Neural cell (in vitro differentiated cells): ENCODE measurements at regions not wholly inside any gene's neighbourhood (a gene's known extent, or its start where the extent isn't known, plus 50 kb on each side); places are given as distances from the start of the nearest gene placed in this dataset.

Experiments used
- H2AFZ ChIP-seq: fragments of 200-600, 300-800 bp; sonication (generic), shearing (Covaris generic); 2 replicates; pipeline ENCODE4 v1.6.0; 2014; ENCODE audit warnings: low read depth, mild to moderate bottlenecking, antibody characterized with exemption, low read length, moderate library complexity
- H3F3A ChIP-seq: fragments of 200-600 bp; shearing (Covaris generic); 2 replicates; pipeline ENCODE4 v1.6.1; 2016; ENCODE audit warnings: mild to moderate bottlenecking, moderate library complexity, mixed read lengths, antibody characterized with exemption, low read length; ENCODE audit not compliant: insufficient read depth, poor library complexity, severe bottlenecking
- H3K27ac ChIP-seq: fragments of 200-600, 300-800 bp; sonication (generic), shearing (Covaris generic); 2 replicates; pipeline ENCODE4 v1.5.1; 2014; ENCODE audit warnings: mild to moderate bottlenecking, low read length, moderate library complexity
- H3K27me3 ChIP-seq: fragments of 300-800, 200-600 bp; sonication (generic), shearing (Covaris generic); 2 replicates; pipeline ENCODE4 v1.6.0; 2014; ENCODE audit warnings: mild to moderate bottlenecking, low read depth, low read length, moderate library complexity; ENCODE audit not compliant: insufficient read depth
- H3K36me3 ChIP-seq: fragments of 300-800, 200-600 bp; sonication (generic), shearing (Covaris generic); 2 replicates; pipeline ENCODE4 v1.5.1; 2014; ENCODE audit warnings: mild to moderate bottlenecking, antibody characterized with exemption, low read length, moderate library complexity; ENCODE audit not compliant: insufficient read depth
- H3K4me2 ChIP-seq: fragments of 300-800, 200-600 bp; sonication (generic), shearing (Covaris generic); 2 replicates; pipeline ENCODE4 v1.6.0; 2014; ENCODE audit warnings: mild to moderate bottlenecking, low read length
- H3K4me3 ChIP-seq: fragments of 300-800, 200-600 bp; sonication (generic), shearing (Covaris generic); 2 replicates; pipeline ENCODE4 v1.5.1; 2014; ENCODE audit warnings: mild to moderate bottlenecking, low read length, moderate library complexity
- H3K79me2 ChIP-seq: fragments of 200-600 bp; shearing (Covaris generic); replicated peaks from 2 replicates; pipeline ENCODE4 v1.6.0; 2014; ENCODE audit warnings: mild to moderate bottlenecking, low read length, moderate library complexity; ENCODE audit not compliant: insufficient read depth
- H3K9ac ChIP-seq: fragments of 300-800, 200-600 bp; sonication (generic), shearing (Covaris generic); 2 replicates; pipeline ENCODE4 v1.6.1; 2016; ENCODE audit warnings: mild to moderate bottlenecking, low read length, mixed read lengths
- H3K9me2 ChIP-seq: fragments of 200-600 bp; shearing (Covaris generic); 2 replicates; pipeline ENCODE4 v1.6.1; 2016; ENCODE audit warnings: mild to moderate bottlenecking, low read length, mixed read lengths; ENCODE audit not compliant: insufficient read depth
- H3K9me3 ChIP-seq: fragments of 200-600, 300-800 bp; sonication (generic), shearing (Covaris generic); 2 replicates; pipeline ENCODE4 v1.6.1; 2016; ENCODE audit warnings: mild to moderate bottlenecking, mixed run types, low read length, moderate library complexity, mixed read lengths
- H4K20me1 ChIP-seq: fragments of 200-600 bp; shearing (Covaris generic); 2 replicates; pipeline ENCODE4 v1.6.1; 2016; ENCODE audit warnings: mild to moderate bottlenecking, mixed run types; ENCODE audit not compliant: insufficient read depth
- EP300 ChIP-seq: fragments of 450-650 bp; conservative IDR thresholded peaks from 2 replicates; pipeline ENCODE4 v1.6.1; 2014; ENCODE audit warnings: antibody characterized with exemption, mild to moderate bottlenecking, moderate library complexity; ENCODE audit not compliant: poor library complexity, severe bottlenecking
- EZH2 ChIP-seq: fragments of 200-600, 300-800 bp; shearing (Covaris generic), sonication (generic); IDR thresholded peaks from 2 replicates; pipeline ENCODE4 v1.6.1; 2014; ENCODE audit warnings: antibody characterized with exemption, low read length, borderline replicate concordance, mild to moderate bottlenecking; ENCODE audit not compliant: insufficient read depth, poor library complexity, severe bottlenecking
- MXI1 ChIP-seq: fragments of 450-650 bp; conservative IDR thresholded peaks from 2 replicates; pipeline ENCODE4 v1.6.1; 2014; ENCODE audit warnings: antibody characterized with exemption, mild to moderate bottlenecking; ENCODE audit not compliant: poor library complexity, severe bottlenecking
- POLR2AphosphoS5 ChIP-seq: IDR thresholded peaks from 2 replicates; pipeline ENCODE4 v1.6.1; 2012
- RAD21 ChIP-seq: fragments of 450-650 bp; conservative IDR thresholded peaks from 2 replicates; pipeline ENCODE4 v1.6.1; 2014; ENCODE audit warnings: antibody characterized with exemption, mild to moderate bottlenecking, moderate library complexity
- SMC3 ChIP-seq: fragments of 450-650 bp; conservative IDR thresholded peaks from 2 replicates; pipeline ENCODE4 v1.6.1; 2014; ENCODE audit warnings: antibody characterized with exemption, mild to moderate bottlenecking, moderate library complexity; ENCODE audit not compliant: poor library complexity
- TAF1 ChIP-seq: IDR thresholded peaks from 2 replicates; pipeline ENCODE4 v1.6.1; 2012; ENCODE audit warnings: low read depth
- TF ChIP-seq, protein P1 (sequence below): IDR thresholded peaks from 2 replicates; pipeline ENCODE4 v1.6.1; 2012; ENCODE audit warnings: borderline replicate concordance
- TF ChIP-seq, protein P2 (sequence below): fragments of 450-650 bp; IDR thresholded peaks from 2 replicates; pipeline ENCODE4 v1.5.1; 2014; ENCODE audit warnings: antibody characterized with exemption, mild to moderate bottlenecking, moderate library complexity; ENCODE audit not compliant: poor library complexity, severe bottlenecking

GRCh38 chr1:214106375-214106774, 118.6 kb downstream of the PROX1 start:
- Histone ChIP-seq H3K27ac (no peak overlapping the region), H4K20me1 (no peaks in the 10 kb centered on the region), H3K36me3 (no peaks in the 10 kb centered on the region), H3K27me3 (no peaks in the 10 kb centered on the region), H3K4me3 (no peak overlapping the region), H3K9me2 (no peaks in the 10 kb centered on the region), H2AFZ (no peak overlapping the region), H3K9me3 (no peaks in the 10 kb centered on the region), H3F3A (no peaks in the 10 kb centered on the region), H3K4me2 (no peak overlapping the region), H3K79me2 (no peaks in the 10 kb centered on the region), H3K9ac (no peak overlapping the region)
- no peak for TF ChIP-seq RAD21
- no peak for TF ChIP-seq TAF1
- TF ChIP-seq POLR2AphosphoS5: no peak
- TF ChIP-seq MXI1: no peak
- no peak for TF ChIP-seq EZH2
- TF ChIP-seq, protein P1, sequence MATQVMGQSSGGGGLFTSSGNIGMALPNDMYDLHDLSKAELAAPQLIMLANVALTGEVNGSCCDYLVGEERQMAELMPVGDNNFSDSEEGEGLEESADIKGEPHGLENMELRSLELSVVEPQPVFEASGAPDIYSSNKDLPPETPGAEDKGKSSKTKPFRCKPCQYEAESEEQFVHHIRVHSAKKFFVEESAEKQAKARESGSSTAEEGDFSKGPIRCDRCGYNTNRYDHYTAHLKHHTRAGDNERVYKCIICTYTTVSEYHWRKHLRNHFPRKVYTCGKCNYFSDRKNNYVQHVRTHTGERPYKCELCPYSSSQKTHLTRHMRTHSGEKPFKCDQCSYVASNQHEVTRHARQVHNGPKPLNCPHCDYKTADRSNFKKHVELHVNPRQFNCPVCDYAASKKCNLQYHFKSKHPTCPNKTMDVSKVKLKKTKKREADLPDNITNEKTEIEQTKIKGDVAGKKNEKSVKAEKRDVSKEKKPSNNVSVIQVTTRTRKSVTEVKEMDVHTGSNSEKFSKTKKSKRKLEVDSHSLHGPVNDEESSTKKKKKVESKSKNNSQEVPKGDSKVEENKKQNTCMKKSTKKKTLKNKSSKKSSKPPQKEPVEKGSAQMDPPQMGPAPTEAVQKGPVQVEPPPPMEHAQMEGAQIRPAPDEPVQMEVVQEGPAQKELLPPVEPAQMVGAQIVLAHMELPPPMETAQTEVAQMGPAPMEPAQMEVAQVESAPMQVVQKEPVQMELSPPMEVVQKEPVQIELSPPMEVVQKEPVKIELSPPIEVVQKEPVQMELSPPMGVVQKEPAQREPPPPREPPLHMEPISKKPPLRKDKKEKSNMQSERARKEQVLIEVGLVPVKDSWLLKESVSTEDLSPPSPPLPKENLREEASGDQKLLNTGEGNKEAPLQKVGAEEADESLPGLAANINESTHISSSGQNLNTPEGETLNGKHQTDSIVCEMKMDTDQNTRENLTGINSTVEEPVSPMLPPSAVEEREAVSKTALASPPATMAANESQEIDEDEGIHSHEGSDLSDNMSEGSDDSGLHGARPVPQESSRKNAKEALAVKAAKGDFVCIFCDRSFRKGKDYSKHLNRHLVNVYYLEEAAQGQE: no peak
- no peak for TF ChIP-seq SMC3
- TF ChIP-seq, protein P2, sequence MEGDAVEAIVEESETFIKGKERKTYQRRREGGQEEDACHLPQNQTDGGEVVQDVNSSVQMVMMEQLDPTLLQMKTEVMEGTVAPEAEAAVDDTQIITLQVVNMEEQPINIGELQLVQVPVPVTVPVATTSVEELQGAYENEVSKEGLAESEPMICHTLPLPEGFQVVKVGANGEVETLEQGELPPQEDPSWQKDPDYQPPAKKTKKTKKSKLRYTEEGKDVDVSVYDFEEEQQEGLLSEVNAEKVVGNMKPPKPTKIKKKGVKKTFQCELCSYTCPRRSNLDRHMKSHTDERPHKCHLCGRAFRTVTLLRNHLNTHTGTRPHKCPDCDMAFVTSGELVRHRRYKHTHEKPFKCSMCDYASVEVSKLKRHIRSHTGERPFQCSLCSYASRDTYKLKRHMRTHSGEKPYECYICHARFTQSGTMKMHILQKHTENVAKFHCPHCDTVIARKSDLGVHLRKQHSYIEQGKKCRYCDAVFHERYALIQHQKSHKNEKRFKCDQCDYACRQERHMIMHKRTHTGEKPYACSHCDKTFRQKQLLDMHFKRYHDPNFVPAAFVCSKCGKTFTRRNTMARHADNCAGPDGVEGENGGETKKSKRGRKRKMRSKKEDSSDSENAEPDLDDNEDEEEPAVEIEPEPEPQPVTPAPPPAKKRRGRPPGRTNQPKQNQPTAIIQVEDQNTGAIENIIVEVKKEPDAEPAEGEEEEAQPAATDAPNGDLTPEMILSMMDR: no peak
- TF ChIP-seq EP300: no peak

GRCh38 chr1:214107322-214108096, 119.7 kb downstream of the PROX1 start:
- no peaks in the 10 kb centered on the region for H3K9me2 ChIP-seq

More at GRCh38 chr1:214107322-214108096, 119.7 kb downstream of the PROX1 start:
- H3K36me3 ChIP-seq: no peaks in the 10 kb centered on the region
- H3K9ac ChIP-seq: no peak overlapping the region
- H3F3A ChIP-seq: no peaks in the 10 kb centered on the region
- no peak overlapping the region for H2AFZ ChIP-seq
- H3K9me3 ChIP-seq: no peaks in the 10 kb centered on the region
- H3K79me2 ChIP-seq: no peaks in the 10 kb centered on the region
- H4K20me1 ChIP-seq: no peaks in the 10 kb centered on the region
- no peak overlapping the region for H3K4me3 ChIP-seq
- no peak overlapping the region for H3K4me2 ChIP-seq
- H3K27ac ChIP-seq: no peak overlapping the region
- H3K27me3 ChIP-seq: no peaks in the 10 kb centered on the region
- TF ChIP-seq TAF1: no peak
- no peak for TF ChIP-seq EP300
- no peak for TF ChIP-seq RAD21
- TF ChIP-seq, protein P1: no peak
- TF ChIP-seq, protein P2: no peak
- TF ChIP-seq MXI1: no peak
- TF ChIP-seq SMC3: no peak
- TF ChIP-seq POLR2AphosphoS5: no peak
- no peak for TF ChIP-seq EZH2
